DMS114 treated with DMSO at 0.1 percent for 48 hours (cell line): ENCODE measurements at regions not wholly inside any gene's neighbourhood (a gene's known extent, or its start where the extent isn't known, plus 50 kb on each side); places are given as distances from the start of the nearest gene placed in this dataset.

Experiments
- DNase-seq: peaks from one replicate; lab custom pipeline; 2025; ENCODE audit not compliant: unreplicated experiment; lab: John Stamatoyannopoulos, UW

- DNase-seq: no peak
Measured at GRCh38 chr15:48038221-48038620, 82.6 kb upstream of the SLC24A5 start.

- no peak for DNase-seq
Measured at GRCh38 chr15:48040166-48040817, 80.5 kb upstream of the SLC24A5 start.

- no peak for DNase-seq
Measured at GRCh38 chr15:48041454-48041853, 79.3 kb upstream of the SLC24A5 start.

- DNase-seq: no peak
Measured at GRCh38 chr15:48046813-48047438, 73.9 kb upstream of the SLC24A5 start.

GRCh38 chr15:48049736-48050135 lies 71.1 kb upstream of the SLC24A5 start:
- DNase-seq: no peak

- no peak for DNase-seq
Measured at GRCh38 chr15:48052946-48053345, 67.8 kb upstream of the SLC24A5 start.

- DNase-seq: no peak
Measured at GRCh38 chr15:48058371-48058770, 62.4 kb upstream of the SLC24A5 start.

GRCh38 chr15:48059791-48060190 lies 61.0 kb upstream of the SLC24A5 start:
- DNase-seq: no peak

GRCh38 chr15:48060396-48060795 lies 60.4 kb upstream of the SLC24A5 start:
- no peak for DNase-seq

GRCh38 chr15:48061605-48062004 lies 59.2 kb upstream of the SLC24A5 start:
- DNase-seq: no peak

GRCh38 chr15:48062148-48062872 lies 58.5 kb upstream of the SLC24A5 start:
- DNase-seq: no peak

GRCh38 chr15:48063411-48063985 lies 57.3 kb upstream of the SLC24A5 start:
- DNase-seq: no peak

GRCh38 chr15:48064421-48064820 lies 56.4 kb upstream of the SLC24A5 start:
- DNase-seq: no peak

- no peak for DNase-seq
Measured at GRCh38 chr15:48066456-48066855, 54.3 kb upstream of the SLC24A5 start.
